ENCODE measurements at regions not wholly inside any gene's neighbourhood (a gene's known extent, or its start where the extent isn't known, plus 50 kb on each side); places are given as distances from the start of the nearest gene placed in this dataset.

GRCh38 chr1:3965693-3966092, 65.6 kb upstream of the C1orf174 start:
- no peak overlapping the region for H3K27ac ChIP-seq (ENCODE audit: low read depth, low read length)
- H3K27me3 Mint-ChIP-seq (ENCODE audit: low read depth, unreplicated experiment) = peaks cover 17% of the 10 kb centered on the region

GRCh38 chr1:3968851-3969250, 68.8 kb upstream of the C1orf174 start:
- H3K9me3 ChIP-seq (ENCODE audit: insufficient read depth, low read depth, low read length) = peaks cover 12% of the 10 kb centered on the region
- Mint-ChIP-seq H3K4me1 (ENCODE audit: low read depth, unreplicated experiment) (no peaks in the 10 kb centered on the region), H3K4me3 (ENCODE audit: unreplicated experiment) (no peak overlapping the region), H3K27ac (ENCODE audit: unreplicated experiment) (no peak overlapping the region), H3K9me3 (ENCODE audit: unreplicated experiment) (peaks cover 12% of the 10 kb centered on the region), H3K36me3 (ENCODE audit: low read depth, unreplicated experiment) (no peaks in the 10 kb centered on the region), H3K27me3 (ENCODE audit: low read depth, unreplicated experiment) (peaks cover 27% of the 10 kb centered on the region)
- H3K4me3 ChIP-seq (ENCODE audit: insufficient read depth, low read depth, low read length) = no peak overlapping the region
- H2AFZ ChIP-seq (ENCODE audit: low read depth, low read length) = no peak overlapping the region
- H3K27me3 ChIP-seq (ENCODE audit: insufficient read depth, low read length) = no peaks in the 10 kb centered on the region
- H3K4me2 ChIP-seq (ENCODE audit: low read length) = no peak overlapping the region
- no peaks in the 10 kb centered on the region for H3K4me1 ChIP-seq (ENCODE audit: insufficient read depth, low read length)
- no peaks in the 10 kb centered on the region for H3K36me3 ChIP-seq (ENCODE audit: insufficient read depth, low read length)
- FAIRE-seq (no peak), DNase-seq (ENCODE audit: low read depth) (no peak)
- H3K27ac ChIP-seq (ENCODE audit: low read depth, low read length) = no peak overlapping the region
- H3K9ac ChIP-seq (ENCODE audit: low read length) = no peak overlapping the region
- H4K20me1 ChIP-seq (ENCODE audit: insufficient read depth, low read length) = no peaks in the 10 kb centered on the region
- H3K79me2 ChIP-seq (ENCODE audit: insufficient read depth, low read length) = no peaks in the 10 kb centered on the region
- TF ChIP-seq EZH2 (IDR thresholded peaks at IDR 0.05; ENCODE audit: insufficient read depth, low read length) = no peak
- no peak for TF ChIP-seq CTCF (IDR thresholded peaks at IDR 0.05; ENCODE audit: insufficient read depth, low read depth, low read length)

More at GRCh38 chr1:3965693-3966092, 65.6 kb upstream of the C1orf174 start:
- Histone ChIP-seq H3K9ac (ENCODE audit: low read length) (no peak overlapping the region), H4K20me1 (ENCODE audit: insufficient read depth, low read length) (no peaks in the 10 kb centered on the region), H3K4me3 (ENCODE audit: insufficient read depth, low read depth, low read length) (no peak overlapping the region), H3K79me2 (ENCODE audit: insufficient read depth, low read length) (no peaks in the 10 kb centered on the region), H3K4me1 (ENCODE audit: insufficient read depth, low read length) (no peaks in the 10 kb centered on the region), H3K27me3 (ENCODE audit: insufficient read depth, low read length) (no peaks in the 10 kb centered on the region), H3K4me2 (ENCODE audit: low read length) (no peak overlapping the region), H3K36me3 (ENCODE audit: insufficient read depth, low read length) (no peaks in the 10 kb centered on the region), H2AFZ (ENCODE audit: low read depth, low read length) (no peak overlapping the region), H3K9me3 (ENCODE audit: insufficient read depth, low read depth, low read length) (peaks cover 10% of the 10 kb centered on the region)
- FAIRE-seq = no peak
- no peak for DNase-seq (ENCODE audit: low read depth)
- H3K4me1 Mint-ChIP-seq (ENCODE audit: low read depth, unreplicated experiment) = no peaks in the 10 kb centered on the region
- no peak overlapping the region for H3K27ac Mint-ChIP-seq (ENCODE audit: unreplicated experiment)
- peaks cover 6% of the 10 kb centered on the region for H3K9me3 Mint-ChIP-seq (ENCODE audit: unreplicated experiment)
- H3K36me3 Mint-ChIP-seq (ENCODE audit: low read depth, unreplicated experiment) = no peaks in the 10 kb centered on the region
- no peak overlapping the region for H3K4me3 Mint-ChIP-seq (ENCODE audit: unreplicated experiment)
- TF ChIP-seq CTCF (IDR thresholded peaks at IDR 0.05; ENCODE audit: insufficient read depth, low read depth, low read length) (no peak), EZH2 (IDR thresholded peaks at IDR 0.05; ENCODE audit: insufficient read depth, low read length) (no peak)

- Histone ChIP-seq H3K4me3 (ENCODE audit: insufficient read depth, low read depth, low read length) (no peak overlapping the region), H2AFZ (ENCODE audit: low read depth, low read length) (no peak overlapping the region), H4K20me1 (ENCODE audit: insufficient read depth, low read length) (no peaks in the 10 kb centered on the region), H3K27ac (ENCODE audit: low read depth, low read length) (no peak overlapping the region), H3K4me1 (ENCODE audit: insufficient read depth, low read length) (no peaks in the 10 kb centered on the region), H3K27me3 (ENCODE audit: insufficient read depth, low read length) (no peaks in the 10 kb centered on the region), H3K9me3 (ENCODE audit: insufficient read depth, low read depth, low read length) (peaks cover 14% of the 10 kb centered on the region), H3K79me2 (ENCODE audit: insufficient read depth, low read length) (no peaks in the 10 kb centered on the region), H3K9ac (ENCODE audit: low read length) (no peak overlapping the region), H3K36me3 (ENCODE audit: insufficient read depth, low read length) (no peaks in the 10 kb centered on the region), H3K4me2 (ENCODE audit: low read length) (no peak overlapping the region)
- TF ChIP-seq CTCF (IDR thresholded peaks at IDR 0.05; ENCODE audit: insufficient read depth, low read depth, low read length) (no peak), EZH2 (IDR thresholded peaks at IDR 0.05; ENCODE audit: insufficient read depth, low read length) (no peak)
- H3K27ac Mint-ChIP-seq (ENCODE audit: unreplicated experiment) = no peak overlapping the region
- no peaks in the 10 kb centered on the region for H3K4me1 Mint-ChIP-seq (ENCODE audit: low read depth, unreplicated experiment)
- FAIRE-seq (no peak), DNase-seq (ENCODE audit: low read depth) (no peak)
- H3K4me3 Mint-ChIP-seq (ENCODE audit: unreplicated experiment) = no peak overlapping the region
- H3K27me3 Mint-ChIP-seq (ENCODE audit: low read depth, unreplicated experiment) = peaks cover 30% of the 10 kb centered on the region
- peaks cover 10% of the 10 kb centered on the region for H3K9me3 Mint-ChIP-seq (ENCODE audit: unreplicated experiment)
- no peaks in the 10 kb centered on the region for H3K36me3 Mint-ChIP-seq (ENCODE audit: low read depth, unreplicated experiment)
Measured at GRCh38 chr1:3971981-3972380, 71.9 kb upstream of the C1orf174 start.
